K562 (cell line): ENCODE measurements at regions not wholly inside any gene's neighbourhood (a gene's known extent, or its start where the extent isn't known, plus 50 kb on each side); places are given as distances from the start of the nearest gene placed in this dataset.
A peak's percentile ranks its signal among the peaks of the same experiment; 100 is the strongest.

Experiments used
- CBX5 ChIP-seq: IDR thresholded peaks from 2 replicates; pipeline ENCODE4 v1.6.1; 2014; ENCODE audit warnings: low read depth, borderline replicate concordance
- CREM ChIP-seq: IDR thresholded peaks from 2 replicates; pipeline ENCODE4 v1.6.1; 2014; ENCODE audit warnings: antibody characterized with exemption, low read depth
- DEAF1 ChIP-seq: fragments of 450-650 bp; formaldehyde crosslinking; IDR thresholded peaks from 2 replicates; pipeline ENCODE4 v1.4.0; 2020; ENCODE audit warnings: mild to moderate bottlenecking, moderate library complexity
- DPF2 ChIP-seq: fragments of 450-650 bp; IDR thresholded peaks from 2 replicates; pipeline ENCODE4 v1.6.1; 2016
- FUS ChIP-seq: fragments of 200-400 bp; formaldehyde crosslinking; optimal IDR thresholded peaks from 2 replicates; pipeline ENCODE3; 2017; ENCODE audit warnings: low read depth, low read length
- MTA1 ChIP-seq: fragments of 450-650 bp; IDR thresholded peaks from 2 replicates; pipeline ENCODE4 v1.6.1; 2017; ENCODE audit warnings: borderline replicate concordance
- NR1H2 ChIP-seq: sonication (generic); formaldehyde crosslinking; IDR thresholded peaks from 2 replicates; pipeline ENCODE4 v1.4.0; 2020; ENCODE audit warnings: mild to moderate bottlenecking, missing genetic modification reagents
- POU5F1 ChIP-seq: fragments of 150-350 bp; IDR thresholded peaks from 2 replicates; pipeline ENCODE4 v1.6.1; 2014; ENCODE audit warnings: borderline replicate concordance, low read length, low read depth, mild to moderate bottlenecking; ENCODE audit not compliant: partially characterized antibody
- RBM22 ChIP-seq: fragments of 200-400 bp; formaldehyde crosslinking; IDR thresholded peaks from 2 replicates; pipeline ENCODE4 v1.6.1; 2018; ENCODE audit warnings: low read length, low read depth; ENCODE audit not compliant: poor library complexity, severe bottlenecking
- SMC3 ChIP-seq: conservative IDR thresholded peaks from 2 replicates; pipeline ENCODE4 v1.6.1; 2011; ENCODE audit warnings: low read depth, low read length, improper control_type of control experiment; ENCODE audit not compliant: insufficient read depth
- SNIP1 ChIP-seq: fragments of 450-650 bp; IDR thresholded peaks from 2 replicates; pipeline ENCODE4 v1.7.1; 2017; ENCODE audit warnings: low read depth, mild to moderate bottlenecking
- SOX6 ChIP-seq: fragments of 450-650 bp; IDR thresholded peaks from 2 replicates; pipeline ENCODE4 v1.6.1; 2014; ENCODE audit warnings: mild to moderate bottlenecking
- UBTF ChIP-seq, 2 experiments: IDR thresholded peaks; 2 replicates each; pipeline ENCODE4 v1.6.1; 2012; ENCODE audit warnings: improper control_type of control experiment in 2 of 2, low read depth in 2 of 2, low read length in 2 of 2, borderline replicate concordance in 1 of 2
- ZBTB8A ChIP-seq: fragments of 450-650 bp; IDR thresholded peaks from 2 replicates; pipeline ENCODE4 v1.6.1; 2018; ENCODE audit warnings: mild to moderate bottlenecking, moderate library complexity; ENCODE audit not compliant: partially characterized antibody
- ZNF551 ChIP-seq: fragments of 250-450 bp; sonication (Bioruptor Pico); IDR thresholded peaks from 2 replicates; pipeline ENCODE4 v1.5.0; 2021; ENCODE audit warnings: mild to moderate bottlenecking, moderate library complexity
- ZNF695 ChIP-seq: fragments of 450-650 bp; formaldehyde crosslinking; IDR thresholded peaks from 2 replicates; pipeline ENCODE4 v1.4.0; 2020; ENCODE audit warnings: mild to moderate bottlenecking, moderate library complexity
- TF ChIP-seq, protein P1 (sequence below): fragments of 450-650 bp; conservative IDR thresholded peaks from 2 replicates; pipeline ENCODE4 v1.6.1; 2016; ENCODE audit warnings: missing genetic modification characterization, low read depth, mild to moderate bottlenecking, control low read depth, missing compliant biosample characterization
- TF ChIP-seq, protein P2 (sequence below): fragments of 450-650 bp; IDR thresholded peaks from 2 replicates; pipeline ENCODE4 v1.6.1; 2018; ENCODE audit warnings: mild to moderate bottlenecking, low read depth; ENCODE audit not compliant: partially characterized antibody

- TF ChIP-seq MTA1, result no peak
- TF ChIP-seq CBX5, result no peak
- TF ChIP-seq SOX6, result peak; percentile 44; the same call in 1 of the 2 replicates
- TF ChIP-seq NR1H2 (CRISPR knock-in tag), result no peak
- no peak for TF ChIP-seq ZNF551 (CRISPR knock-in tag)
- TF ChIP-seq DEAF1 (CRISPR knock-in tag), result peak; percentile 94
- TF ChIP-seq, protein P1, sequence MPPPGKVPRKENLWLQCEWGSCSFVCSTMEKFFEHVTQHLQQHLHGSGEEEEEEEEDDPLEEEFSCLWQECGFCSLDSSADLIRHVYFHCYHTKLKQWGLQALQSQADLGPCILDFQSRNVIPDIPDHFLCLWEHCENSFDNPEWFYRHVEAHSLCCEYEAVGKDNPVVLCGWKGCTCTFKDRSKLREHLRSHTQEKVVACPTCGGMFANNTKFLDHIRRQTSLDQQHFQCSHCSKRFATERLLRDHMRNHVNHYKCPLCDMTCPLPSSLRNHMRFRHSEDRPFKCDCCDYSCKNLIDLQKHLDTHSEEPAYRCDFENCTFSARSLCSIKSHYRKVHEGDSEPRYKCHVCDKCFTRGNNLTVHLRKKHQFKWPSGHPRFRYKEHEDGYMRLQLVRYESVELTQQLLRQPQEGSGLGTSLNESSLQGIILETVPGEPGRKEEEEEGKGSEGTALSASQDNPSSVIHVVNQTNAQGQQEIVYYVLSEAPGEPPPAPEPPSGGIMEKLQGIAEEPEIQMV, result no peak
- TF ChIP-seq FUS, result no peak
- TF ChIP-seq, protein P2, sequence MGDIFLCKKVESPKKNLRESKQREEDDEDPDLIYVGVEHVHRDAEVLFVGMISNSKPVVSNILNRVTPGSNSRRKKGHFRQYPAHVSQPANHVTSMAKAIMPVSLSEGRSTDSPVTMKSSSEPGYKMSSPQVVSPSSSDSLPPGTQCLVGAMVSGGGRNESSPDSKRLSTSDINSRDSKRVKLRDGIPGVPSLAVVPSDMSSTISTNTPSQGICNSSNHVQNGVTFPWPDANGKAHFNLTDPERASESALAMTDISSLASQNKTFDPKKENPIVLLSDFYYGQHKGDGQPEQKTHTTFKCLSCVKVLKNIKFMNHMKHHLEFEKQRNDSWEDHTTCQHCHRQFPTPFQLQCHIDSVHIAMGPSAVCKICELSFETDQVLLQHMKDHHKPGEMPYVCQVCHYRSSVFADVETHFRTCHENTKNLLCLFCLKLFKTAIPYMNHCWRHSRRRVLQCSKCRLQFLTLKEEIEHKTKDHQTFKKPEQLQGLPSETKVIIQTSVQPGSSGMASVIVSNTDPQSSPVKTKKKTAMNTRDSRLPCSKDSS, result no peak
- no peak for TF ChIP-seq RBM22
- peak; percentile 74 for TF ChIP-seq SMC3
- TF ChIP-seq POU5F1, result no peak
- no peak for TF ChIP-seq CREM
- no peak for TF ChIP-seq ZNF695 (CRISPR knock-in tag)
- TF ChIP-seq DPF2, result no peak
- no peak for TF ChIP-seq UBTF (IDR thresholded peaks at IDR 0.05; ENCODE audit: borderline replicate concordance in 1 of 2, low read depth in 2 of 2, low read length in 2 of 2)
- no peak for TF ChIP-seq SNIP1
- no peak for TF ChIP-seq ZBTB8A
Measured at GRCh38 chr12:92570056-92570753, 132.6 kb upstream of the PLEKHG7 start (continued).
